Heart left ventricle (tissue), 16 donors: ENCODE measurements at regions not wholly inside any gene's neighbourhood (a gene's known extent, or its start where the extent isn't known, plus 50 kb on each side); places are given as distances from the start of the nearest gene placed in this dataset.
A peak's percentile ranks its signal among the peaks of the same experiment; 100 is the strongest.

Experiments
- ATAC-seq, 4 donors: fragments of 200-7000 bp; cut with Tn5 transposase; one replicate each; pipeline ENCODE4 v1.9.1; 2020 to 2022; ENCODE audit warnings: moderate library complexity in 4 of 4, mild to moderate bottlenecking in 3 of 4, moderate number of reproducible peaks in 1 of 4
- DNase-seq, 5 donors: peaks; one replicate each; pipeline ENCODE4 v3.0.0-alpha.2; 2020
- H3K27ac ChIP-seq, 12 donors: fragments of 200-600 bp; sonication (generic) in 4 of 12; one replicate each; pipeline versions ENCODE4 v1.5.0 to v1.8.0; 2016 to 2022; ENCODE audit warnings: mild to moderate bottlenecking in 2 of 12
- H3K27me3 ChIP-seq, 9 donors: fragments of 200-600 bp; sonication (generic) in 2 of 9; one replicate each; pipeline versions ENCODE4 v1.5.1 to v1.8.0; 2016 to 2022; ENCODE audit warnings: mild to moderate bottlenecking in 3 of 9
- H3K36me3 ChIP-seq, 9 donors: fragments of 200-600 bp; sonication (generic) in 2 of 9; one replicate each; pipeline versions ENCODE4 v1.5.0 to v1.8.0; 2018 to 2022; ENCODE audit warnings: mild to moderate bottlenecking in 2 of 9
- H3K4me1 ChIP-seq, 12 donors: fragments of 200-600 bp; sonication (generic) in 4 of 12; one replicate each; pipeline versions ENCODE4 v1.5.0 to v1.8.0; 2016 to 2022; ENCODE audit warnings: mild to moderate bottlenecking in 3 of 12
- H3K4me3 ChIP-seq, 12 donors: fragments of 200-600 bp; sonication (generic) in 4 of 12; one replicate each; pipeline versions ENCODE4 v1.5.0 to v1.8.0; 2017 to 2022; ENCODE audit warnings: mild to moderate bottlenecking in 9 of 12, moderate library complexity in 4 of 12
- H3K9me3 ChIP-seq, 12 donors: fragments of 200-600 bp; sonication (generic) in 4 of 12; one replicate each; pipeline versions ENCODE4 v1.5.0 to v1.8.0; 2016 to 2022; ENCODE audit warnings: mild to moderate bottlenecking in 1 of 12
- POLR2A ChIP-seq, 2 donors: fragments of 450-650 bp; IDR thresholded peaks; one replicate each; pipeline ENCODE4 v1.6.1; 2017; ENCODE audit warnings: antibody characterized with exemption in 2 of 2, mild to moderate bottlenecking in 2 of 2, moderate library complexity in 2 of 2
- WGBS, 4 donors: extraction: QIAGEN DNeasy Blood & Tissue Kit in 2 of 4; methylation state at CpG; one replicate each; pipeline versions ENCODE4 v1.1.5 to v1.1.7; 2013 to 2018; 5-methylcytosine and 5-hydroxymethylcytosine counted together
- intact Hi-C, 10 donors: fragments of 100-400 bp; cut with DNase I; formaldehyde crosslinking; loops; one replicate each; pipeline versions ENCODE4 v1.11.1 to v1.14.2; 2022
- TF ChIP-seq, protein P1 (sequence below), 12 donors: fragments of 200-600 bp; sonication (generic) in 4 of 12; IDR thresholded peaks; one replicate each; pipeline versions ENCODE4 v1.5.0 to v1.8.0; 2018 to 2022; ENCODE audit warnings: antibody characterized with exemption in 12 of 12, mild to moderate bottlenecking in 5 of 12
- donor health status: ischemic (EF 13 %, LVEDD 7.1; RV severe dilation, severe dysfunction).
- donor health status: healthy with polysubstance abuse.
- donor health status: DM: no; HTN: yes; CAD: no.
- donor health status: DM: no; HTN: no; CAD: no.
- donor health status: ischemic (EF 25% LVEDD 6.9; RV normal size, moderate dysfunction).
- donor health status: ischemic (EF 25% LVEDD 5.7; RV mildly dilated, moderate dysfunction).
- donor health status: healthy.
- donor health status: DM: yes; HTN: yes; CAD: no.
- donor health status: ischemic (EF 35%, LVEDD 5.7; RV mildly dilated, moderate dysfunction).
- donor health status: nonischemic (EF 11% LVEDD 7.7; RV severe dilation, severe dysfunction).
- donor health status: DM: yes; HTN: yes; CAD: no.
- donor health status: PGD.
- donor health status: ischemic (EF 29% LVEDD 5.4; RV normal size, mild dysfunction).
- donor health status: nonischemic (EF 23%, LVEDD 6.1; RV moderate dilation, normal function).

GRCh38 chr2:15734674-15735483 lies 143.2 kb downstream of the DDX1 start:
- WGBS, 4 donors, result 41 to 52% (median 43%) methylated on average over 4 to 5 of the region's 5 CpGs
- DNase-seq (no peak), ATAC-seq (peak in 3 of 4 donors; percentile 55 to 82 (median 72))
- Histone ChIP-seq H3K27me3 (no peaks in the 10 kb centered on the region), H3K36me3 (no peaks in the 10 kb centered on the region), H3K27ac (peak overlapping the region in 9 of 12 donors; percentile 7 to 69 (median 47)), H3K4me1 (peaks cover 9 to 60% (median 40%) of the 10 kb centered on the region in 12 donors), H3K9me3 (peaks cover 0 to 13% (median 0%) of the 10 kb centered on the region in 12 donors), H3K4me3 (no peak overlapping the region)
- TF ChIP-seq, protein P1, sequence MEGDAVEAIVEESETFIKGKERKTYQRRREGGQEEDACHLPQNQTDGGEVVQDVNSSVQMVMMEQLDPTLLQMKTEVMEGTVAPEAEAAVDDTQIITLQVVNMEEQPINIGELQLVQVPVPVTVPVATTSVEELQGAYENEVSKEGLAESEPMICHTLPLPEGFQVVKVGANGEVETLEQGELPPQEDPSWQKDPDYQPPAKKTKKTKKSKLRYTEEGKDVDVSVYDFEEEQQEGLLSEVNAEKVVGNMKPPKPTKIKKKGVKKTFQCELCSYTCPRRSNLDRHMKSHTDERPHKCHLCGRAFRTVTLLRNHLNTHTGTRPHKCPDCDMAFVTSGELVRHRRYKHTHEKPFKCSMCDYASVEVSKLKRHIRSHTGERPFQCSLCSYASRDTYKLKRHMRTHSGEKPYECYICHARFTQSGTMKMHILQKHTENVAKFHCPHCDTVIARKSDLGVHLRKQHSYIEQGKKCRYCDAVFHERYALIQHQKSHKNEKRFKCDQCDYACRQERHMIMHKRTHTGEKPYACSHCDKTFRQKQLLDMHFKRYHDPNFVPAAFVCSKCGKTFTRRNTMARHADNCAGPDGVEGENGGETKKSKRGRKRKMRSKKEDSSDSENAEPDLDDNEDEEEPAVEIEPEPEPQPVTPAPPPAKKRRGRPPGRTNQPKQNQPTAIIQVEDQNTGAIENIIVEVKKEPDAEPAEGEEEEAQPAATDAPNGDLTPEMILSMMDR (IDR thresholded peaks at IDR 0.05), result no peak
- TF ChIP-seq POLR2A (IDR thresholded peaks at IDR 0.05), result no peak
- intact Hi-C loops, result loop anchor here in 4 of 10 donors (5.0 to 10.0 kb wide), 3 partner anchors 90 to 177 kb away; no protein-coding TSS in a partner anchor

- peaks cover 0 to 13% (median 0%) of the 10 kb centered on the region in 12 donors for H3K9me3 ChIP-seq
- H3K27ac ChIP-seq, result peak overlapping the region in 6 of 12 donors; percentile 4 to 69 (median 23)
- DNase-seq (no peak), ATAC-seq (no peak)
- no peaks in the 10 kb centered on the region for H3K36me3 ChIP-seq
- intact Hi-C loops, result loop anchor here in 1 of 10 donors (10.0 kb wide), 1 partner anchor 91 kb away; no protein-coding TSS in a partner anchor
- no peak overlapping the region for H3K4me3 ChIP-seq
- H3K4me1 ChIP-seq, result peaks cover 3 to 52% (median 32%) of the 10 kb centered on the region in 12 donors
- H3K27me3 ChIP-seq, result no peaks in the 10 kb centered on the region
- WGBS, 4 donors, result 82 to 87% (median 84%) methylated on average over 6 of the region's 6 CpGs
- TF ChIP-seq, protein P1 (IDR thresholded peaks at IDR 0.05), result no peak
- no peak for TF ChIP-seq POLR2A (IDR thresholded peaks at IDR 0.05)
These were observed 144.0 kb downstream of the DDX1 start for GRCh38 chr2:15735484-15736326.

DNA sequence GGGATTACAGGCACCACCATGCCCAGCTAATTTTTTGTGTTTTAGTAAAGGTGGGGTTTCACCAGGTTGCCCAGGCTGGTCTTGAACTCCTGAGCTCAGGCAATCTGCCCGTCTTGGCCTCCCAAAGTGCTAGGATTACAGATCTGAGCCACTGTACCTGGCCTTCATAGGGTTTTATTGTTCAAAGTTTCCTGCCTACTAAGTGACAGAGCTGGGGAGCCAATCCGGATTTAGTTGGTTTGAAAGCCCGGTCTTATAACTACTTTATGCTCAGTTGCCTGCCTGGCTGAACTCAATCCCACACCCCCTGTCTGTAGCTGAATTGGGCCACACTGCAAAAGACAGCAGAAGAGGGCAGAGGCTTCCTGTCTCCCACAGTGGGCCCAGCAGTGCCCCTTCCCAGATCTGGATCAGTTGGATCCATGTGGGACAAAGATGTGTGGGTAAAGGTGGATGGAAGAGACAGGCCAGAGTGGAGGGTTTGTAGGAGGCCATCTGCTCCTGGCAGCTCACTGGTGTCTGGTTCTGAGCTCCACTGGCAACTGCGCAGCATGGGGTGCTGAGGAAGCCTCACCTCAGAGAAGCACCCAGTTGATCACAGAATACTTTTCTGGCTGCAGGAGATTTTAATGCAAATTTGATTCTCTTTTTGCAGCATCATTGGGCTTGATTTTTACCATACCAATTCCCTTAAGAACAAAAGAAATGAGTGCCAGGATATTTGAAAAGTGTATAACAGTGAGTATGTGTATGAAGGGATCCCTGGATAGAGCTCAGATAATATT lies 144.9 kb downstream of the DDX1 start:
- Histone ChIP-seq H3K27me3 (no peaks in the 10 kb centered on the region), H3K4me3 (no peak overlapping the region), H3K27ac (no peak overlapping the region), H3K4me1 (peaks cover 0 to 43% (median 25%) of the 10 kb centered on the region in 12 donors), H3K36me3 (no peaks in the 10 kb centered on the region), H3K9me3 (peaks cover 0 to 22% (median 0%) of the 10 kb centered on the region in 12 donors)
- ATAC-seq (no peak), DNase-seq (no peak)
- intact Hi-C loops, result loop anchor here in 1 of 10 donors (10.0 kb wide), 1 partner anchor 92 kb away; no protein-coding TSS in a partner anchor
- WGBS, 4 donors, result 90 to 96% (median 95%) methylated on average over 4 of the region's 4 CpGs
- TF ChIP-seq POLR2A (IDR thresholded peaks at IDR 0.05), result no peak
- TF ChIP-seq, protein P1 (IDR thresholded peaks at IDR 0.05), result no peak
